ENCODE measurements at regions not wholly inside any gene's neighbourhood (a gene's known extent, or its start where the extent isn't known, plus 50 kb on each side); places are given as distances from the start of the nearest gene placed in this dataset.
"Not testable (repeated sequence)": the region's sequence is repeated elsewhere in the genome, so short reads cannot be mapped to it uniquely, and the experiment has no call there.

DNA sequence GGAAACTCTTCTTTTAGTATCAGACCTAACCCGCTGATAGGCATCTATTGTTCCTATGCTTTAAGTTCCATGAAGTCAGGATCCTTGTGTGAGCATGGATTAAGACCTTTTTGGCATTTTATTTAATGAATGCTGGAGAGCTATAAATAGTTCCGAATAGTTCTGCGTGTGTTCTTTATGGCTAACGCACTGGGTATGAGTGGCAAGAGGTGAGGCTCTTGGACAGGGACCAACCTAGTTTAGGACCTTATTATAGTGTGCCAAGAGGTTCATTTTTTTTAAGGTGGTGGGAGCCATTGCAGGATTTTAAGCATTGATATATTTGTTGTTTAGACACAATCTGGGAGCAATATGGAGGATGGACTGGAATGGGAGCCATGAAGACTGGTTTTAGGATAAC lies 71.8 kb downstream of the KPNA2 start:
- 69% methylated on average over 4 of the region's 4 CpGs for WGBS (ENCODE audit: missing lambda C conversion rate)
- ChIA-PET CTCF (interaction anchor here (1.0 kb wide), 1 partner anchor 10 kb away, joined by 5 read pairs; no protein-coding TSS in a partner anchor), POLR2A (no interaction called here)
- H3K4me2 ChIP-seq, result no peak overlapping the region
- H3K9me3 ChIP-seq, result peaks cover 7% of the 10 kb centered on the region; the same call in 2 of the 3 replicates
- H3K27ac ChIP-seq, result no peak overlapping the region
- ATAC-seq (no peak), DNase-seq (ENCODE audit: low read depth in 1 of 2, low spot score in 1 of 2) (no peak), FAIRE-seq (no peak)
- TF ChIP-seq MAFK (IDR thresholded peaks at IDR 0.05; ENCODE audit: partially characterized antibody) (no peak), RARB (CRISPR knock-in tag; IDR thresholded peaks at IDR 0.05) (no peak), CBX8 (IDR thresholded peaks at IDR 0.05) (no peak), HOXA7 (CRISPR knock-in tag; IDR thresholded peaks at IDR 0.05) (no peak), ZSCAN20 (CRISPR knock-in tag; IDR thresholded peaks at IDR 0.05) (no peak), NR3C1 (IDR thresholded peaks at IDR 0.05) (no peak), ZC3H11A (IDR thresholded peaks at IDR 0.05) (no peak), HOXB5 (CRISPR knock-in tag; IDR thresholded peaks at IDR 0.05) (no peak), JUN (IDR thresholded peaks at IDR 0.05) (no peak), PHF8 (IDR thresholded peaks at IDR 0.05; ENCODE audit: borderline replicate concordance, low read depth) (no peak)
- no peak overlapping the region for H3K4me3 ChIP-seq
- peaks cover 10% of the 10 kb centered on the region for H3K4me1 ChIP-seq

DNA sequence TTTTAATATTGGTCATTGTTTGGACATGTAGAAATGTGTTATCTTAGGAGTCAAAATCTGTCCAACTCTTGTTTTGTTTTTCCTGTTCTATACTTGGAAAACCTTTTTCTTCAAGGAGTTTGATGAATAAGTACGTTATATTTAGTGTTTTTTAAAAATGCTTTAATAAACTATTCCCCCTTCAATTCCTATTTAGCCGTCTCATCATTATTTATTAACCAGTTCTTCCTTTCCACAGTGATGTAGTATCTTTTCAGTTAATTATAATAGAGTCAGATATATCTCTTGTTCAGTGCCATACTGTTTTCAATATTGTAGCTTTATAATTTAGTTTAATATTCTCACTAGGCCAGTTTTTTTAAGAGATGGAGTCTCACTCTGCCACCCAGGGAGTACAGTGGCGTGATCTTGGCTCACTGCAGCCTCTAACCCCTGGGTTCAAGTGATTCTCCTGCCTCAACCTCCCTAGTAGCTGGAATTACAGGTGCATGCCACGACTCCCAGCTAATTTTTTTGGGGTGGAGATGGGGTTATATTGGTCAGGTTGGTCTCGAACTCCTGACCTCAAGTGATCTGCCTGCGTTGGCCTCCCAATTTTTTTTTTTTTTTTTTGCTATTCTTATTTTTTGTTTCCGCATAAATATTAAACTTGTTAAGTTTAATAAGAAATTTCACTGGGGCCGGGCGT lies 72.9 kb downstream of the KPNA2 start:
- no peak for DNase-seq (ENCODE audit: low read depth in 1 of 2, low spot score in 1 of 2)
- FAIRE-seq, result no peak
- POLR2A ChIA-PET, result no interaction called here
- Histone ChIP-seq H3K27ac (no peak overlapping the region), H3K4me2 (no peak overlapping the region), H3K4me3 (no peak overlapping the region), H3K9me3 (peaks cover 7% of the 10 kb centered on the region; the same call in 2 of the 3 replicates), H3K4me1 (peaks cover 1% of the 10 kb centered on the region; the same call in 2 of the 3 replicates)
- CTCF ChIA-PET, result interaction anchor here (0.6 to 2.2 kb wide), 2 partner anchors 64 to 353 kb away, joined by 4 to 7 read pairs; no protein-coding TSS in a partner anchor
- 79% methylated on average over 9 of the region's 9 CpGs for WGBS (ENCODE audit: missing lambda C conversion rate)
- no peak for ATAC-seq
- TF ChIP-seq CHD4 (IDR thresholded peaks at IDR 0.05; ENCODE audit: borderline replicate concordance) (peak; percentile 95; the same call in 1 of the 2 replicates), HDAC2 (IDR thresholded peaks at IDR 0.05) (peak; percentile 93), MAFK (IDR thresholded peaks at IDR 0.05; ENCODE audit: partially characterized antibody) (peak; percentile 48), NFE2L2 (conservative IDR thresholded peaks at IDR 0.05; ENCODE audit: low read length) (no peak), KDM1A (IDR thresholded peaks at IDR 0.05; ENCODE audit: low read depth) (peak; percentile 94)
- TF ChIP-seq, protein P1, sequence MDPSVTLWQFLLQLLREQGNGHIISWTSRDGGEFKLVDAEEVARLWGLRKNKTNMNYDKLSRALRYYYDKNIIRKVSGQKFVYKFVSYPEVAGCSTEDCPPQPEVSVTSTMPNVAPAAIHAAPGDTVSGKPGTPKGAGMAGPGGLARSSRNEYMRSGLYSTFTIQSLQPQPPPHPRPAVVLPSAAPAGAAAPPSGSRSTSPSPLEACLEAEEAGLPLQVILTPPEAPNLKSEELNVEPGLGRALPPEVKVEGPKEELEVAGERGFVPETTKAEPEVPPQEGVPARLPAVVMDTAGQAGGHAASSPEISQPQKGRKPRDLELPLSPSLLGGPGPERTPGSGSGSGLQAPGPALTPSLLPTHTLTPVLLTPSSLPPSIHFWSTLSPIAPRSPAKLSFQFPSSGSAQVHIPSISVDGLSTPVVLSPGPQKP (IDR thresholded peaks at IDR 0.05; ENCODE audit: low read depth, low read length), result no peak

DNA sequence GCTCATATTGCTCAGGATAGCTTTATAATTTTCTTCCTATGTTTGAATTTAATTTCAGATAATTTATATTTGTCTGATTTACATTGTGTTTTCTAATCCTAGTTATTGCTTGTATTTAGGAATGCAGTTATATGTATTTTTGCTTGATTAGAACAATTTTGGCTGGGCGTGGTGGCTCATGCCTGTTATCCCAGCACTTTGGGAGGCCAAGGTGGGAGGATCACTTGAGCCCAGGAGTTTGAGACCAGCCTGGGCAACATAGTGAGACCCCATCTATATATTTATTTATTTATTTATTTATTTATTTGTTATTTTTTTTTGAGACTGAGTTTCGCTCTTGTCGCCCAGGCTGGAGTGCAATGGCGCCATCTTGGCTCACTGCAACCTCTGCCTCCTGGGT lies 73.9 kb downstream of the KPNA2 start:
- POLR2A ChIA-PET; H3K27ac ChIP-seq; H3K9me3 ChIP-seq; H3K4me3 ChIP-seq; H3K4me2 ChIP-seq; ATAC-seq; DNase-seq (ENCODE audit: low read depth in 1 of 2, low spot score in 1 of 2); H3K4me1 ChIP-seq; FAIRE-seq: not testable (repeated sequence)
- WGBS (ENCODE audit: missing lambda C conversion rate), result 96% methylated on average over 4 of the region's 4 CpGs
- CTCF ChIA-PET, result interaction anchor here (2.2 kb wide), 1 partner anchor 63 kb away, joined by 7 read pairs; no protein-coding TSS in a partner anchor

DNA sequence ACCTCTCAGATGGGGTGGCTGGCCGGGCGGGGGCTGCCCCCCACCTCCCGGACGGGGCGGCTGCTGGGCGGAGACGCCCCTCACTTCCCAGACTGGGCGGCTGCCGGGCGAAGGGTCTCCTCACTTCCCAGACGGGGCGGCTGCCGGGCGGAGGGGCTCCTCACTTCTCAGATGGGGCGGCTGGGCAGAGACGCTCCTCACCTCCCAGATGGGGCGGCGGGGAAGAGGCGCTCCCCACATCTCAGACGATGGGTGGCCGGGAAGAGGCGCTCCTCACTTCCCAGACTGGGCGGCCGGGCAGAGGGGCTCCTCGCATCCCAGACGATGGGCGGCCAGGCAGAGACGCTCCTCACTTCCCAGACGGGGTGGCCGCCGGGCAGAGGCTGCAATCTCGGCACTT lies 80.7 kb downstream of the KPNA2 start:
- H3K9me3 ChIP-seq; DNase-seq (ENCODE audit: low read depth in 1 of 2, low spot score in 1 of 2); ATAC-seq; CTCF ChIA-PET; H3K4me3 ChIP-seq; H3K4me1 ChIP-seq; POLR2A ChIA-PET; H3K4me2 ChIP-seq; FAIRE-seq; H3K27ac ChIP-seq: not testable (repeated sequence)
- 95% methylated on average over 17 of the region's 32 CpGs for WGBS (ENCODE audit: missing lambda C conversion rate)

DNA sequence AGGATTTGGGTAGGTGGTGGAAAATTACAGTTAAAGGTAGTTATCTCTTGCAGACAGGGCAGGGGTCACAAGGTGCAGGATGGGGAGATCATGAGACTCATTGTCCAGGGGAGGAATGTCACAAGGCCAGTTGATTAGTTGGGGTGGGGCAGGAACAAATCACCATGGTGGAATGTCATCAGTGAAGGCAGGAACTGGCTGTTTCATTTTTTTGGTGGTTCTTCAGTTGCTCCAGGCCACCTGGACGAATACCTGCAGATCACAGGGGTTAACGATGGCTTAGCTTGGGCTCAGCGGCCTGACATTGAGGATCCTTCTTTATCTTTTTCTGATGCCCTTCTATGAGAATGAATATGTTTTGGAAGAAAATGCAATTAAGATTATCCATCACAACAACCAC lies 87.1 kb downstream of the KPNA2 start:
- 93% methylated on average over 3 of the region's 3 CpGs for WGBS (ENCODE audit: missing lambda C conversion rate)
- Histone ChIP-seq H3K4me3 (no peak overlapping the region), H3K9me3 (no peaks in the 10 kb centered on the region), H3K27ac (no peak overlapping the region), H3K4me2 (no peak overlapping the region), H3K4me1 (no peaks in the 10 kb centered on the region)
- DNase-seq (ENCODE audit: low read depth in 1 of 2, low spot score in 1 of 2), result no peak
- TF ChIP-seq CBX8 (IDR thresholded peaks at IDR 0.05), result no peak
- no peak for TF ChIP-seq EP300 (IDR thresholded peaks at IDR 0.05)
- TF ChIP-seq ESRRA (IDR thresholded peaks at IDR 0.05; ENCODE audit: borderline replicate concordance, low read length), result no peak
- no peak for ATAC-seq
- FAIRE-seq, result no peak
- POLR2A ChIA-PET, result no interaction called here
- CTCF ChIA-PET, result no interaction called here
